GM23338 (cell line): ENCODE measurements at regions not wholly inside any gene's neighbourhood (a gene's known extent, or its start where the extent isn't known, plus 50 kb on each side); places are given as distances from the start of the nearest gene placed in this dataset.

Source experiments
- ATAC-seq: fragments of 200-7000 bp; cut with Tn5 transposase; 3 replicates; pipeline ENCODE4 v1.9.1; 2020
- DNase-seq: peaks from one replicate; pipeline ENCODE4 v3.0.0-alpha.2; 2015; ENCODE audit warnings: low spot score
- H2AFZ ChIP-seq: fragments of 200-600 bp; sonication (generic); 2 replicates; pipeline ENCODE4 v1.8.0; 2016; ENCODE audit warnings: antibody characterized with exemption, mild to moderate bottlenecking, moderate library complexity
- H3F3A ChIP-seq: fragments of 200-600 bp; sonication (generic); replicated peaks from 2 replicates; pipeline ENCODE4 v1.8.0; 2017; ENCODE audit warnings: antibody characterized with exemption, mixed run types, low read depth
- H3K27ac ChIP-seq: fragments of 200-600 bp; sonication (generic); 2 replicates; pipeline ENCODE4 v1.6.1; 2016; ENCODE audit warnings: low read depth
- H3K27me3 ChIP-seq: fragments of 200-600 bp; sonication (generic); 2 replicates; pipeline ENCODE4 v1.8.0; 2016; ENCODE audit warnings: mild to moderate bottlenecking, mixed run types, moderate library complexity; ENCODE audit not compliant: insufficient read depth
- H3K36me3 ChIP-seq: fragments of 200-600 bp; sonication (generic); 2 replicates; pipeline ENCODE4 v1.8.0; 2016; ENCODE audit warnings: mild to moderate bottlenecking; ENCODE audit not compliant: insufficient read depth
- H3K4me1 ChIP-seq: fragments of 200-600 bp; sonication (generic); 2 replicates; pipeline ENCODE4 v1.8.0; 2016; ENCODE audit warnings: mild to moderate bottlenecking, moderate library complexity; ENCODE audit not compliant: insufficient read depth
- H3K4me2 ChIP-seq: fragments of 200-600 bp; sonication (generic); 2 replicates; pipeline ENCODE4 v1.7.1; 2017; ENCODE audit warnings: mixed run types
- H3K4me3 ChIP-seq: fragments of 200-600 bp; sonication (generic); 2 replicates; pipeline ENCODE4 v1.6.1; 2016; ENCODE audit warnings: mixed run types
- H3K79me2 ChIP-seq: fragments of 200-600 bp; sonication (generic); replicated peaks from 2 replicates; pipeline ENCODE4 v1.8.0; 2017; ENCODE audit warnings: mild to moderate bottlenecking; ENCODE audit not compliant: insufficient read depth
- H3K9me2 ChIP-seq: fragments of 200-600 bp; sonication (generic); 2 replicates; pipeline ENCODE4 v1.8.0; 2017; ENCODE audit not compliant: insufficient read depth
- H4K20me1 ChIP-seq: fragments of 200-600 bp; sonication (generic); replicated peaks from 2 replicates; pipeline ENCODE4 v1.8.0; 2017; ENCODE audit warnings: mild to moderate bottlenecking; ENCODE audit not compliant: insufficient read depth
- H3K27ac Mint-ChIP-seq: 2 replicates; pipeline ENCODE4 v1.8.0; 2020; ENCODE audit warnings: inconsistent platforms, mild to moderate bottlenecking, moderate library complexity, mixed read lengths
- H3K27me3 Mint-ChIP-seq: 3 replicates; pipeline ENCODE4 v1.8.0; 2022; ENCODE audit warnings: low read depth, mild to moderate bottlenecking, moderate library complexity, mixed read lengths, inconsistent platforms; ENCODE audit not compliant: insufficient read depth, poor library complexity
- H3K36me3 Mint-ChIP-seq: 3 replicates; pipeline ENCODE4 v1.8.0; 2021; ENCODE audit warnings: low read depth, mild to moderate bottlenecking, inconsistent platforms, moderate library complexity, mixed read lengths
- H3K4me1 Mint-ChIP-seq: 3 replicates; pipeline ENCODE4 v1.8.0; 2020; ENCODE audit warnings: mild to moderate bottlenecking, inconsistent platforms, mixed read lengths
- H3K4me3 Mint-ChIP-seq: 3 replicates; pipeline ENCODE4 v1.8.0; 2021; ENCODE audit warnings: moderate library complexity, mild to moderate bottlenecking, inconsistent platforms, mixed read lengths
- H3K9me3 Mint-ChIP-seq: 3 replicates; pipeline ENCODE4 v1.8.0; 2020; ENCODE audit warnings: moderate library complexity, mild to moderate bottlenecking, inconsistent platforms, mixed read lengths
- CREB1 ChIP-seq: fragments of 250-450 bp; sonication (Bioruptor Pico); IDR thresholded peaks from 2 replicates; pipeline ENCODE4 v1.5.0; 2020; ENCODE audit warnings: low read depth, mild to moderate bottlenecking, moderate library complexity
- CTCF ChIP-seq, 2 experiments: fragments of 200-600 bp in 1 of 2; sonication (generic) in 1 of 2; conservative IDR thresholded peaks; 2 replicates each; pipeline versions ENCODE4 v1.5.1 to v1.6.1; 2016 to 2017; ENCODE audit warnings: antibody characterized with exemption in 2 of 2, low read depth in 2 of 2, mild to moderate bottlenecking in 2 of 2, moderate library complexity in 1 of 2
- ETS1 ChIP-seq: IDR thresholded peaks from 2 replicates; pipeline ENCODE4 v1.6.1; 2016; ENCODE audit warnings: antibody characterized with exemption
- EZH2 ChIP-seq: fragments of 200-600 bp; sonication (generic); IDR thresholded peaks from one replicate; pipeline ENCODE4 v1.8.0; 2017; ENCODE audit warnings: antibody characterized with exemption, mild to moderate bottlenecking, low read depth; ENCODE audit not compliant: unreplicated experiment
- STAT1 ChIP-seq: IDR thresholded peaks from one replicate; pipeline ENCODE4 v1.6.1; 2016; ENCODE audit warnings: antibody characterized with exemption; ENCODE audit not compliant: unreplicated experiment

- no peak overlapping the region for H3K27ac ChIP-seq
- Mint-ChIP-seq H3K27me3 (peaks cover 61% of the 10 kb centered on the region), H3K27ac (no peak overlapping the region), H3K4me3 (no peak overlapping the region), H3K36me3 (no peaks in the 10 kb centered on the region), H3K4me1 (peaks cover 14% of the 10 kb centered on the region), H3K9me3 (no peaks in the 10 kb centered on the region)
- no peak overlapping the region for H3K4me3 ChIP-seq
- no peaks in the 10 kb centered on the region for H3F3A ChIP-seq
- H3K4me2 ChIP-seq: no peak overlapping the region
- no peak overlapping the region for H2AFZ ChIP-seq
- DNase-seq (no peak), ATAC-seq (no peak)
- H3K27me3 ChIP-seq: peaks cover 83% of the 10 kb centered on the region
- no peaks in the 10 kb centered on the region for H3K79me2 ChIP-seq
- no peaks in the 10 kb centered on the region for H3K36me3 ChIP-seq
- TF ChIP-seq CTCF (conservative IDR thresholded peaks at IDR 0.05; ENCODE audit: low read depth in 2 of 2) (no peak), STAT1 (no peak)
- peaks cover 10% of the 10 kb centered on the region for H3K4me1 ChIP-seq
- H4K20me1 ChIP-seq: no peaks in the 10 kb centered on the region
- no peaks in the 10 kb centered on the region for H3K9me2 ChIP-seq
Observed at GRCh38 chr22:22111267-22111751, 128.7 kb upstream of the TOP3B start.

GRCh38 chr22:22110548-22111266, 128.1 kb upstream of the TOP3B start:
- Histone ChIP-seq H3K9me2 (no peaks in the 10 kb centered on the region), H3K4me3 (no peak overlapping the region), H3K4me2 (no peak overlapping the region), H4K20me1 (no peaks in the 10 kb centered on the region), H3K27me3 (peaks cover 89% of the 10 kb centered on the region), H3K27ac (no peak overlapping the region), H3K36me3 (no peaks in the 10 kb centered on the region), H3K4me1 (peaks cover 10% of the 10 kb centered on the region), H2AFZ (no peak overlapping the region), H3K79me2 (no peaks in the 10 kb centered on the region), H3F3A (no peaks in the 10 kb centered on the region)
- peaks cover 14% of the 10 kb centered on the region for H3K4me1 Mint-ChIP-seq
- no peaks in the 10 kb centered on the region for H3K36me3 Mint-ChIP-seq
- peak; percentile 74 for DNase-seq
- peaks cover 61% of the 10 kb centered on the region for H3K27me3 Mint-ChIP-seq
- H3K27ac Mint-ChIP-seq: no peak overlapping the region
- no peak overlapping the region for H3K4me3 Mint-ChIP-seq
- ATAC-seq: peak; percentile 97
- peak; percentile 49 to 53 for TF ChIP-seq CTCF (conservative IDR thresholded peaks at IDR 0.05; ENCODE audit: low read depth in 2 of 2)
- TF ChIP-seq ETS1: no peak
- no peak for TF ChIP-seq EZH2
- TF ChIP-seq CREB1: no peak
- no peaks in the 10 kb centered on the region for H3K9me3 Mint-ChIP-seq
